HG03469 (cell line): ENCODE measurements at regions not wholly inside any gene's neighbourhood (a gene's known extent, or its start where the extent isn't known, plus 50 kb on each side); places are given as distances from the start of the nearest gene placed in this dataset.
"Not testable (repeated sequence)": the region's sequence is repeated elsewhere in the genome, so short reads cannot be mapped to it uniquely, and the experiment has no call there.

Experiments used
- ATAC-seq: cut with Tn5 transposase; IDR thresholded peaks from one replicate; pipeline ENCODE4 v1.9.1; 2021; ENCODE audit warnings: mild to moderate bottlenecking, moderate library complexity, moderate number of reproducible peaks; ENCODE audit not compliant: unreplicated experiment

DNA sequence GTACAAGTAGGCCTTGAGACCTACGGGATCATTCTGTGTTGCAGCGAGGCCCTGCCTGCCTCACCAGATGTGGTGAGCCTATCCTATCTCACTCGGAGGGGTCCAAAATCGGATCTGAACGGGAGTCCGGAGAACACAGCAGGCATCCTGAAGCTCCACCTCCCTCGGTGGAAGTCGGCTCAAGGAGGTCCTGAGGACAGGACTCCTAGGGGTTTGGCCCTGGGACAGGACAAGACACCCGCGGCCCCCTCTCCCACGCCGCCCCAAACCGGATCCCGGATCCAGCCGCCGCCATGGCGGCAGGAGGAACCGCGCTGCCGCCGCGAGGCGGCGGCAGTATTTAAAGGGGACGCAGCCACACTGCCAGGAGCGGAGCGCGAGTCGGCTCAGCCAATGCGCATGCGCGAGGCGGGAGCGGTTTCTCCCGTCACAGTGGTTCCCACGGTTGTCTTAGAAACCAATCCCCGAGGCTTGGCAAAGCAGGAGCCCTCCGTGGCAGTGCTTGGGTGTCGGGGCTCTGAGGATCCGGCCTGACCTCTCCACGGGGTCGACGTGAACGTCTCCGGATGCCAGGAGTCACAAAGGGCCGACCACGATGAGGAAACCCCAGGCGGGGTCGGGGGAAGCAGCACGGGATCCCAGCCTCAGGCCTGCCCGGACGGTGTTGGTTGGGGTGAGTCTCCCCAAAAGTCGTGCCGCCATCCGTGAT, 454.6 kb upstream of the ZNG1F start:
- ATAC-seq = peak; percentile 97

DNA sequence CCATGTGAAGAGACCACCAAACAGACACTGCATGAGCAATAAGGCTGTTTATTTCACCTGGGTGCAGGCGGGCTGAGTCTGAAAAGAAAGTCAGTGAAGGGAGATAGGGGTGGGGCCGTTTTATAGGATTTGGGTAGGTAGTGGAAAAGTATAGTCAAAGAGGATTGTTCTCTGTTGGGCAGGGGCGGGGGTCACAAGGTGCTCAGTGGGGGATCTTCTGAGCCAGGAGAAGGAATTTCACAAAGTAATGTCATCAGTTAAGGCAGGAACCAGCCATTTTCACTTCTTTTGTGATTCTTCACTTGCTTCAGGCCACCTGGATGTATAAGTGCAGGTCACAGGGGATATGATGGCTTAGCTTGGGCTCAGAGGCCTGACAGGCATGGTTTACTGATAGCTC, 444.6 kb upstream of the ZNG1F start:
- not testable (repeated sequence) for ATAC-seq

DNA sequence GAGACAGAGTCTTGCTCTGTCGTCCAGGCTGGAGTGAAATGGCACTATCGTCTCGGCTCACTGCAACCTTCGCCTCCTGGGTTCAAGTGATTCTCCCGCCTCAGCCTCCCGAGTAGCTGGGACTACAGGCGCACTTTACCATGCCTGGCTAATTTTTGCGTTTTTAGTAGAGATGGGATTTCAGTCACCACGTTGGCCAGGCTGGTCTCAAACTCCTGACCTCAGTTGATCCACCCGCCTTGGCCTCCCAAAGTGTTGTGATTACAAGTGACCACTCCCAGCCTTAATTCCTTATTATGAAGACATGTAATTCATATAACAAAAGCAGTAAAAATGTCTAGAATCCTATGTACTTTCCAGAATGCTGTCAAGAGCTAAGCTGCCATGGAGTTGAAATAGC, 434.5 kb upstream of the ZNG1F start:
- ATAC-seq = not testable (repeated sequence)

DNA sequence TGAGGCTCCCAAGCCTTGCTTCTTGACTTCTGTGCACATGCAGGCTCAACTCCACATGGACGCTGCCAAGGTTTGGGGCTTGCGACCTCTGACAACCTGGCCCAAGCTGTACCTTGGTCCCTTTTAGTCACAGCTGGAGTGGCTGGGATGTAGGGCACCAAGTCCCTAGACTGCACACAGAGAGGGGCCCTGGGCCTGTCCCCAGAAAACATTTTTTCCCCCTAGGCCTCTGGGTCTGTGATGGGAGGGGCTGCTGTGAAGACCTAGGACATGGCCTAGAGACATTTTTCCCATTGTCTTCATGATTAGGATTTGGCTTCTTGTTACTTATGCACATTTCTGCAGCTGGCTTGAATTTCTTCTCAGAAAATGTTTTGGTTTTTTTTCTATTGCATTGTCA, 430.1 kb upstream of the ZNG1F start:
- ATAC-seq = not testable (repeated sequence)

DNA sequence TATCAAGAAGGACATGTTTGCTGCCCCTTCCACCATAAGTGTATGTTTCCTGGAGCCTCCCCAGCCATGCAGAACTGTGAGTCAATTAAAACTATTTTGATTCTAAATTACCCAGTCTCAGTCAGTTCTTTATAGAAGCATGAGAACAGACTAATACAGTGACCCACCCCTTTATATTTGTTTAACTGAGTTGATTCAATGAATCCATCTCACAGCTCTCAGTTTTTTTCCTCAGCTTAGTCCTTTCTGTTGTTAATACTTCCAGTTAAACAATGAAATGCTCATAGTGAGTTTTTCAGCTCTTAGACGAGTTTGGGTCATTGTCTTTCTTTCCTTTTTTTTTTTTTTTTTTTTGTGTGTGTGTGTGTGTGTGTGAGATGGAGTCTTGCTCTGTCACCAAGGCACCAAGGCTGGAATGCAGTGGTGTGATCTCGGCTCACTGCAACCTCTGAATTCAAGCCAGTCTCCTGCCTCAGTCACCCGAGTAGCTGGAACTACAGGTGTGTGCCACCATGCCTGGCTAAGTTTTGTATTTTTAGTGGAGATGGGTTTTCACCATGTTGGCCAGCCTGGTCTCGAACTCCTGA, 417.9 kb upstream of the ZNG1F start:
- not testable (repeated sequence) for ATAC-seq

DNA sequence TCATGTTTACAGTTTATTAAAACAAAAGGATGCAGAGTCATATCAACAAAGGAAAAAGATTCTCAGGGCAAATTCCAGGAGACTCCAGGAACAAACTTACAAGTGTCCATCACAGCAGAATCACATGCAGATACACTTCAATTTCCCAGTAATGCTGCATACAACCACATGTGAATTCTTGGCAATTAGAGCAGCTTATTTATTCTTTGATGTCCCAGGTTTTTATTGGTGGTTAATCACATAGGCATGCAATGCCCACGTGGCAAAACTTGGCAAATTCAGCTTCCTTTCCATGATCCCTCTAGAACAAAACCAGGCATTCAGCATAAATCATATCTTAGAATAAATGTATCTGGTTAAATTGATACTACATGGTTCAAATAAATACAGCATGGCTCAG, 376.5 kb upstream of the ZNG1F start:
- not testable (repeated sequence) for ATAC-seq
